ENCODE measurements at regions not wholly inside any gene's neighbourhood (a gene's known extent, or its start where the extent isn't known, plus 50 kb on each side); places are given as distances from the start of the nearest gene placed in this dataset.

DNA sequence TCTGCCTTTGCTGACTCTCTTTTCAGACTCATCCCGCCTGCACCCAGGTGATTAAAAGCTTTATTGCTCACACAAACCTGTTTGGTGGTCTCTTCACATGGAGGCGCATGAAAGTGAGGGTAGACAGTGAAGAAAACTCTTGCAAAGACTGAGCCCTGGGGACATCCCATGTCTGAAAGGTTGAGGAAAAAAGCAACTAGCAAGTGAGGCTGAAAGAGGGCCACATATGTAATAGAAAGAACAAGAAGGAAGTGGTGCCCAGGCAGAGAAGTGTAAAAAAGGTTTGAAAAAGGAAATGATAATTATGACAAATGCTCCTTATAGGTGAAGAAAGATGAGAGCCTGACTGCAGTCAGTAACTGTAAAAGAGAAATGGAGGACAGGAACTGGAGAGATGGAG, 115.9 kb upstream of the NEK7 start:
- DNase-seq (ENCODE audit: low spot score) = no peak

DNA sequence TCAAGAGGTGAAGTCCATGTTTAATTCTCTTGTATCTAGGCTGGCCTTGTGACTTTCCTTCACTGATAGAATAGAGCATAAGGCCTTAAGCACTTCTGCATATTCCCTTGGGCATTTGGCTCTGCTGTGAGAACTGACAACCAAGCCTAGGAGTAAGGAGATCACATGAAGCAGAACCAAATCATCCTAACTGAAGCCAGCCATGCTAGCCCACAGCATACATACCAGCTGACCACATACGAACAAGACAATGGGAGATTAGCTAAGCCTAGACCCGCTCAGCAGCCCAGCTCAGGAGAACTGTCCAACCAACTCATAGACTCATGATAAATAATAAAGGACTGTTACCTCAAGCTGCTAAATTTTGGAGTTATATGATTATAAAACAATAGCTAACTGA, 114.6 kb upstream of the NEK7 start:
- DNase-seq (ENCODE audit: low spot score) = no peak

DNA sequence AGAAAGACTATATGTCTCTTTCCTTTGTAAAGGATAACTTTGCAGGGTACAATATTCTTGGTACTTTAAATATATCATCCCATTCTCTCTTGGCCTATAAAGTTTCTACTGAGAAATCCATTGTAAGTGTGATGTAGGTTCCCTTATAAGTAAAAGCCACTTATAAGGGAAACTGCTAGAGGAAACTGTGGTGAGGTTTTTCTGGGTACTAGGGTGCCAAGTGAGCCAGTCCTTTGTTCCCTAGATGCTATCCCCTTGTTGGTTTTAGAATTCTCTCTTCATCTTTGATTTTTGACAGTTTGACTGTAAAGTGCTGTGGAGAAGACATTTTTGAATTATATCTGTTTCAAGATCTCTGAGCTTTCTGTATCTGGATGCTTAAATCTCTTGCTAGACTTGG, 108.9 kb upstream of the NEK7 start:
- DNase-seq (ENCODE audit: low spot score) = no peak

DNA sequence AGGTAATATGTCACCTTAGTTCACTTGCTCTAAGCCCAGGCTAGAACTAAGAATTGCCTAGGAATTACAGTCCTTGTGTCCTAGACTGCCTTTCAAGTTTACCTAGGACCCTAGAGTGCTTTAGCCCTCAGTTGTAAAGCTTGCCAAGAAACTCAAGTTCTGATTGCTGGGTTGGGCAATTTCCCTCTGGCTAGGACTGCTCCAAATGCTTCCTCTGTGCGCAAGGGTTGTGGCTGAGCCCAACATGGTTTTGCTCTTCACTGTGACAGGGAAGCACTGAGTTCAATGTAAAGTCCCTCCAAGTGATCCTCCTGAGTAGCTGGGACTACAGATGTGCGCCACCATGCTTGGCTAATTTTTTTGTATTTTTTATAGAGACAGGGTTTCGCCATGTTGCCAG, 102.3 kb upstream of the NEK7 start:
- DNase-seq (ENCODE audit: low spot score) = no peak

DNA sequence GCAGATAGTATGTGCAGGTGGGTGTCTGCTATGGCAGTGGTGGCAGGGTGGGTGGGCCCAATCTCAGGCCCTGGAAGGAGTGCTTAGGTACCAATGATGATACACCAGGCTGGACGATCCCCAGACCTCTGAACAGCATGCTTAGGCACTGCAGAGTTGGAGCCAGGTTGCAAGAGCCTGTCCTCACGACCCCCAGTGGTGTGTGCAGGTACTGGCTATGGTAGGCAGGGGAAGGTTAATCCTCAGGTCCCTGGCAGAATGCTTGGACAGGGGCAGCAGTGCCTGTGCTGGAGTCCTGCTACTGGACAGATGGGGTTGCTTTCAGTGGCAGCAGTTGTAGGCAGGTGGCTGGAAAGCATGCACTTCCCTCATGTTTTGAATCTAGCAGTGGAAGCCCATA, 100.5 kb upstream of the NEK7 start:
- DNase-seq (ENCODE audit: low spot score) = no peak

DNA sequence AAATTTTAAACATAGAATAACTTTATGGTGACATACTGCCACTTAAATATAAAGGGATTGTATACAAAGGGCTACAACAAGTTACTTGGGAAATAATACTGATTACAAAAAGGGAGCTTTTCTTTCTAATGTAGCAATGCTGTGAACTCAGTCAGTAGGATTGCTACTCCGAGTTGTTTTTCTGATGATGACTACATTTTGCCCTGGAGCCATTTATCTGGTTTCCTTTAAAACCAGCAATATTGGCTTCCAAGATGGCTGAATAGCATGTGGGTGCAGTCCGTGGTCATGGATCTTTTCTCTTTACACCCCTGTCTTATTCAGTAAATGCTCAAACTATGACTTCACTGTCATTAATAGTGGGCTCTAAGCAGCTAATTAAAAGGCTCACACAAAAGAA, 92.6 kb upstream of the NEK7 start:
- DNase-seq (ENCODE audit: low spot score) = no peak

DNA sequence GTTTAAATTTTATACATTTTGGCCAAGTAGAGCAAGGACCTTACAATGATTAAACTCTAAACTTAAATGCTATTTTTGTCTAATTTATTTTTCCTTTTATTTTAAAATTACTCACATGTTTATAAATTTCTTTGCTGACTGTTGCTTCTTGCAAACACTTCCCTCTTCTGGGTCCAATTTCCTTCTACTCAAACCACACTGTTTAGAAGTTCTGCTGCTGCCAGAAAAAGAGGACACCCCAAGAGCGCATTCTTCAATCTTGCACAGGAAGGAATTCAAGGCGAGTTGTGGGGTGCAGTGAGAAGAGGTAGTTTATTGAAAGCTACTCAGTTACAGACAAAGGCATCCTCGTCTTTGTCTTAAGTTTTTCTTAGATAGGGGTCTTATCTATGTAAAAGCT, 88.5 kb upstream of the NEK7 start:
- DNase-seq (ENCODE audit: low spot score) = no peak

DNA sequence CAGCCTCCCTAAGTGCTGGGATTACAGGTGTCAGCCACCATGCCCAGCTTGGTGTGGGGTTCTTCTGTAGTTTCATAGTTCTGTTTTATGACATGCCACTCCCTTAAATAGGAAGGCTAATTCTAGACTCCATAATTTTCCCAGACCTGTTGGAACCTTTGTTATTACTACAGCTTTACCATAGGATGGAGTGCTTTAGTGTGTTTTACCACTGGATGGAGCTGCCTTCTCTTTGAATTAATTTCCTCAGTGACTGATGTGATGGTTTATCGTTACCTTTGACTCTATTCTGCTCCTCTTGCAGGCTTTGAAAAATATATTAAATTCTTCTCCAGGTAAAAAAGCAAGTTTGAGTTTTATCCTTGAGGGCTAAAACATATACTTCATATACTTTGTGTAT, 84.6 kb upstream of the NEK7 start:
- no peak for DNase-seq (ENCODE audit: low spot score)

DNA sequence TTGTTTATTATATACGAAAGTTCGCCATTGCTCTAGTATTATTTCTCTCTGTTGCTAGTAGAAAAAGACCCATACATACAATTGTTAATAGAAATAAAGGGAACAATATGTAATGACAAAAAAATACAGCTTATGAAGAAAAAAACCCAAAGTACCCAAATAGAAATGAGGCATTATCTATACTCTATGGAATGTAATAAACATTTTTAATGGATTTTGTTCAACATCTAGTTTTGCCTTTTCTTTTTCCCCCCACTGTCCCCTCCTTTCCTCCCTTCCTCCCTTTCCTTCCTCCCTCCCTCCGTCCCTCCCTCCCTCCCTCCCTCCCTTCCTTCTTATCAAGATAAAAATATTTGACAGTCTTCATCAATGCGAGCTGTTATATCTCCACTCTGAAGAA, 81.5 kb upstream of the NEK7 start:
- no peak for DNase-seq (ENCODE audit: low spot score)

DNA sequence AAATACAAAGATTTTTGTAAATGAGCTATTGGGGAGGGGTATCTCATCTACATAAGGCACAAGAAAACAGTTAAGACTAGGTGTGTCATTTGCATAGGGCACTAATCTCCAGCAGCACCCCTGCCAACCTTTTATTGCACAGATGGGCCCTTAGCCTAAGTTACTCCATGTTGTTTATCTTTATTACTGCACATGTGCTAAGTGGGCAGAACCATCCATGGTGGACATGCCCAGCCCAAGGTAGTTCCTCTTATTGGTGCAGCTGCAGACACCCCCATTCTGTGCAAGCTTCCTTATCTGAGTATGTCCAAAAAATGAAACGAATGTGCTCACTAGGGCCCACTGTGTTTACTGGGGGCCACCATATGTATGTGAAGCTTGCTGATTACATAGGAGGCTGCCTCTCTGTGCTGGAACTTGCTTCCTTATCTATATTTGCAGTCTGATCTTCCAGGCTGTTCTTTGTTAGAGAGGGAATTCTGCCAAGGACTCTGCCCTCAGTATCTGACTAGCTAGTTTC, 77.3 kb upstream of the NEK7 start:
- no peak for DNase-seq (ENCODE audit: low spot score)

DNA sequence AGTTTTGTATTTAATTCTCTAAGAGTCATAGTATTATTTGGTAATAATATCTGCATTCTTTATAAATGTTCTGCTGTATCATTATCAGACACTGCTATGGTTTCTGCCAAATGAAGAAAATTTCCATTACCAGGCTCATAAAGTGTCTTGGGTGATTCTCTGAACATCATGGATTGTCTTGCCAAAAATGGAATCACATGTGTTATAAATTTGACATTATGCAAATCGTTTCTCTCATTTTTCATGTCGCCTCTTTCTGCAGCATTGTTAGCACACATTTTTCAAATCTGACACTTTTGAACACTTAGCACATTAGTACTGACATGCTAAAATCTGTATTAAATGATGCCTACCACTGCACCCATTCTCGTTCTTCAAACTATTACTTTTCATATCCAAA, 74.2 kb upstream of the NEK7 start:
- no peak for DNase-seq (ENCODE audit: low spot score)

DNA sequence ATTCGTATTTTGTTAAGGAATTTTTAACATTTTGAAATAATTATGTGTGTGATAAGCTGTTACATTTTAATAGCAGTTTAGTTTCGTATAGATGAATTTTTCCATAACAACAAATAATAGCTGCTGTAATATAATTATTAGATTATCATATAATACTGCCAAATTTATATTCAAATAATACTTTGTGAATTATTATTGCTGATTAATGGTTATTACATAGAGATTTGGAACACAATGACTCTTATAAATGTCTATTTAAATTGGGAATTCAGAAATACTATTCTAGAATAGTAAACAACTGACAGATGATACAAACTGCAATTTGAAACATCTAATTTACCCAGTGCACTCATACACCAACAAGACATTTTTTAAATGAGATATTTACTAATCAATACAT, 73.2 kb upstream of the NEK7 start:
- DNase-seq (ENCODE audit: low spot score) = no peak

DNA sequence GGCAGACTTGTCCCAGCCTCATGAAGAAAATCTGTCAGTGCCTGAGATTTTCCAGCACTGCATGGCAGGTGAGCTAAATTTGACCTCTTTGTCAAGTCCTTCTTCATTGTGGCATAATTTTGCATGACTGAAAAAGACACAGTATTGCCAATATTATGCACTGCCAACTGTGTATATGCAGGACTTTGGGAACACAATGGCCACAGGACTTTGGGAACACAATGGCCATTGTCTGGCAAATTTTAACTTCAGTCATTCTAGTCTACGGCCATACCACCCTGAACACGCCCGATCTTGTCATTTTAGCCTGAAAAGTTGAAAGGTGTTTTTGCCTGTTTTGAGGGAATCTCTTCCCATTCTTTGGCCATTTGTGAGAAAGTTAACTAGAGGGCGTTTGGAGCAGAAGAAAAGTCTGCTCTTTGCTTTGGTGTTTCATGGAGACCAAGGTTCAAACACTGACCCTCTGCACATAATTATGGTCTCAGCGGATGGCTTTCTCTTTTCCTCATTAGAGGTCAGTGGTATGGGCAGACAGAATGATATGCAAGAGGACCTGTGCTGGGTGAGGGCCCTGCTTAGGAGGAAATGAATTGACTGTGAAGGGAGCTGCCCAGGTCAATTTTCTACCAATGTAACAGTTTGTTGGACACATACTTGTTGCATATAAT, 72.4 kb upstream of the NEK7 start:
- DNase-seq (ENCODE audit: low spot score) = no peak

DNA sequence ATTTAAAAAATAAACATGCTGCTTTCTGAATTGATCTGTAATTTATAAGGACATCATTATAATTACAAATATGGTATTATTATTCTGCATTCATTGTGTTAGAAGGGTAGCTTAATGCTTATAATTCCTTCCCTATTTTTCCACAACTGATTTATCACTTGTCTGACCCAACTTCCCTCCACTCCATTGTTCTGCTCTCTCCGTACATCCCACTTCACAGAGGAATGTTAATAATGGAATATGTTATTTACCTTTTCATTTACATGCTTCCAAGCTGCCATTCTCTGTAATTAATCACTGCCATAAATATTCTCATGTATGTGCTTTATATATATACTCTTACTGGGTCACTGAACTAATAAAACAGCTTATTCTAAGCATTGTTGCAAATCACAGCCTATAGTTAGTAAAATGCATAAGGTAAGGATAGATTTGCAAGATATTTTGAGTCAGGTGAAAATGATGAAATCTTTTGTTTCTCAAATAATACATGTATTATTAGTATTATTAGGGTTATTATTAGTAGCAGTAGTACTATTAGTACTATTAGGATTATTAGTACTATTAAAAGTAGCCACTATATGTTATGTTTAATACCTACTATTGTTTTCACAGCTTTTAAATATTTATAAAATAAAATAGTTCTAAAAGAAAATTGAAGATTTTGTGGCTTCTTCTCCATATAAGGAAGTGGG, 70.6 kb upstream of the NEK7 start:
- no peak for DNase-seq (ENCODE audit: low spot score)

DNA sequence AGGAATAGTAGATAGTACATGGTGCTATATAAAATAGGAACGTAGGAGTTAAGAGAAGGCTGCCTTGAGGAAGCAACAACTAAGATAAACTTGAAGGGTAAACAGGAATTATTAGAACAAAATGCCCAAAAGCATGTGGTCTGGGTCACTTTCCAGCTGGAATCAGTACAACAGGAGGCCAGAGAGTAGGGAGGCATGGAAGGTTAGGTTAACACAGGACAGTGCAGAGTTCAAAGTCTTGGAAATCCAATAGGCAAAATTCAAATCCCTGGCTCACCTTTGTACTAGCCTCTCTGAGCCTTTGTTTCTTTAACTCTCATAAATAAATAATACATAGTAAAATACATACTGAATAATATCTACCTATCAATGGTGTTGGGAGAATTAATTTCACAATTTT, 69.0 kb upstream of the NEK7 start:
- no peak for DNase-seq (ENCODE audit: low spot score)

DNA sequence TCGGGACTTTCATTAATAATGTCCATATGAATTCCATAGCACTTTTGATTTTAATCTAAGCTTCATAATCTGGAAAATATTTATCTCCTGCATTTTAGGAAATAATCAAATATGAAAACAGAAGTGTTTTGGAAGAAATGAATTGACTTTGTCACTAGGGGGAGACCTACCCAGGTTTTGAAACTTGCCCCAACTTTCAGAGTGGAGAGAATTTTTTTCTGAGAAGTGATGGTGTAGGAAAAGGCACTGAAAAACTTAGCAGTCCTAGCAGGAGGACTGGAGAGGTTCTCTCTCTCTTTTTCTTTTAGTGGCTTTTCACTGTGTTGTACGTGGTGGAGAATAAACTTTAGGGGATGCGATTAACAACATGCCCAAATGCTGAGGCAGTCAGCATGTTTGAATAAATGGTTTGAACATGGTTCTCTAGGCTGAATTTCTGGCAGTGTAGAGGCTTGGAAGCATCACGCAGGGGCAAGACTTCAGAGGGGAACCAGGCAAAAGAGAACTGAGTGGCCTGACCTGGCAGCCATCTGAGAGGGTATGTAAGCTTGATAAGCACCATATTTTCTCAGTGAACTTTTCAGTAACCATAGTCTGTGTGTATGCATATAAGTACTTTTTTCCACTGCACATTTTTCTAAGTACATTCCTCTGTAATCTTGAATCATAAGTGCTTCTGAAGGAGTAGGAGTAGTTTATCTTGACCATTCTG, 68.3 kb upstream of the NEK7 start:
- DNase-seq (ENCODE audit: low spot score) = peak; percentile 9

DNA sequence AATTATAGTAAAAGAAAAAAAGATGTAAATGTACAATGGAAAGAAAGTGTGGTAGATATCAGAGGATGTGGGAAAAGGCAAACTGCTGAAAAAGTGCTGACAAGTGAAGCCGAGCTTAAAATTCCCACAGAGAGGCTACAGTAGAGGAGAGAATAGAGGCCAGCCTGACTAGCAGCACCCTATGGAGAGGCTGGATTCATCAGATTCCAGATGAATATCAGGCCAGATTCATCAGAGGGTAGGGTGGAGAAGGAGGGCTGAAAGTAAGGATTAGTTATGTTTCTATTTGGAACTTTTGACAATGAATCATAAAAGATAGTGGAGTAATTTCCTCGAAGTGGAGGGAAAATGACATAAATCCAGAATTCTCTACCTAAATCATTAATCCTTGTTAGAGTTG, 60.4 kb upstream of the NEK7 start:
- no peak for DNase-seq (ENCODE audit: low spot score)

DNA sequence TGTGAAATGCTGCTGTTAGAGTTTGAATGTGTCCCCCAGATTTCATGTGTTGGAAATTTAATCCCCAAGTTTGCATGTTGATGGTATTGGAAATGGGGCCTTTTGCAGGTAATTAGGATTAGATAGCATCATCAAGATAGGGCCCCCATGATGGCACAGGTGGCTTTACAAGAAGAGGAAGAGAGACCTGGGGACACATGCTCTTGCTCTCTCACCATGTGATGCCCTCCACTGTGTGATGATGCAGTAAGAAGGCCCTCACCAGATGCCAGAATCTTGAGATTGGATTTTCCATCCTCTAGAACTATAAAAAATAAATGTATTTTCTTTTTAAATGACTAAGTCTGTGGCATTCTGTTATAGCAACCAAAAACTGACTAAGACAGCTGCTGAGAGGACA, 57.0 kb upstream of the NEK7 start:
- no peak for DNase-seq (ENCODE audit: low spot score)

DNA sequence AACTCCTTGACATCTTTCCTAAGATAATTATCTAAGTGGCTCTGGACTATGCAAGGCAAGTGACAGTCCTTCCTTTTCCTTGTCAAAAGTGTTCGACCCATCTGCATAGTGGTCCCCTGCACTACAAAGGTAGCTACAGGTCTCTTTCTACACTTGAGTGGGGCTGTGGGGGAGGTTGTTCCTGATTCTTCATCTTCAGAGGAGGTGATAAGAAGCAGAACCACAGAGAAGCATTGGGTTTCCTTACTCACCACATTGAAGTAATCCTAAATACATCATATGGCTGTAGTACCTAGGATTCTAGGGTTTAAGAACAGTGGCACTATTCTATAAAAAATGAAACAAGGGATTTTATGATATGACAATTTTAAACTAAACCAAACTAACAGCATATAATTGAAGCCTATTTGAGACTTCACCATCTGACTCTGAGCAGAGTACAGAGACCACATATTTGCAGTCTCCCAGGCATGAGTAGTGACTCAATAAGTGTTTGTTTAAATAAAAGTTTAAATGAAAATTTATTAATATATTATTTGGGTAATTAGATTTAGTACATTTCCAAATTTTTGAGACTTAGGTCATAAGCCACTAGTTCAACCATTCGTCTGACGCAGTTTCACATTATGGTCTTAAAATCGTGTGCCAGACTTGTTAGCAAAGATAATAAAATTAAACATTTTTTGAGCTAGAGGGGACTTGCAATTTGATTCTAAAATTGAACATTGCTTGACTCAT, 54.9 kb upstream of the NEK7 start:
- DNase-seq (ENCODE audit: low spot score) = no peak

DNA sequence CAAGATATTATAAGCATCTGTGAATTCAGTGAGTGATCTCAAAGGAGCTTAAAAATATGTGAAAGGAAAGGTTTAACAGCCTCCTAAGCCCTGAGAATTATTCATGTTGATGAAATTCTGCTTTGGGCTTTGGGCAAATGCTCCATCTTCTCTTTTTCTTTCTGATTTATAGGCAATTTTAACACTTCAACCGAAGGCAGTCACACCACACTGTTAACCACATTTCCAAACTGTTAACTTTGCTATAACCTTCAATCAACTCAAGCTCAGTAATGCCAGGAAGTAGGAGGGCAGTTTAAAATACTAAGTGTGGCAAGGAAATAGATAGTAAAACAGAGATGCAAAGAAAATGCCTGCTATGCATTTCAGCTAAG, 54.4 kb upstream of the NEK7 start:
- no peak for DNase-seq (ENCODE audit: low spot score)

DNA sequence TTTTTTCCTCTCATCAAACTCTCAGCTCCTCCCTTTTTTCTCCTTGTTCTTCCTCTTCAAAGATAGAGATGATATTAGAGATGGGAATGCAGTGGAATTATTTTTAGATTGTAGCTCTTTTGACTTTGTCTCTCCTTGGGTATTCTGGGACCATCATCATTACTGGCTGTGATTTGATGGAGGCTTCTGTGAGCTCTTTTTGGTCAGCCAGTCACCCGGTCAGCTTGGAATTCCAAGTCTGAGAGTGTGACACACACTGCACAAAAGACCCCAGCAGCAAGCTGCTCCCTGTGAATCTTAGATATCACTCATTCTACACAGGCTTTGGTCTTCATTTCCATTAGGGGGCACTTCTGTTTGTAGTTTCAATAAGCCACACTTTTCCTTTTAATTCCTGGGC, 51.6 kb upstream of the NEK7 start:
- no peak for DNase-seq (ENCODE audit: low spot score)

DNA sequence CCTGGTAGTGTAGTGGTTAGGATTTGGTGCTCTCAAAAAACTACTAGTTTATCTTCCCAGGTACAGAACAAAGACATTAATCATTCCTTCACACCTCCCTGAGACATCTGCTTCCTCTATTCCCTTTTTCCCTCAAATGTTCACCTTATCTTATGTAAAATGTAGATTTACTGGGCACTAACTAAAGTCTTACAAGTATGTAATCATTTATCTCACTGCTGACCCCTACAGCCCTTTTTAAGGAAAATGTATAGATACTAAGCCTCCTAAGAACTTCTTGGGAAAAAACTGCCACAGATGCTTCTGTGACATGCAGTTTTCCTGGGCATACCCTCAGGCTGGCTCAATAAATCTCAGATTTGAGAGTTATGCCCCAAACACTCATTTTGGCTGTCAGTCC, 50.8 kb upstream of the NEK7 start:
- DNase-seq (ENCODE audit: low spot score) = no peak
